ENCODE measurements at regions not wholly inside any gene's neighbourhood (a gene's known extent, or its start where the extent isn't known, plus 50 kb on each side); places are given as distances from the start of the nearest gene placed in this dataset.
"Not testable (repeated sequence)": the region's sequence is repeated elsewhere in the genome, so short reads cannot be mapped to it uniquely, and the experiment has no call there.

DNA sequence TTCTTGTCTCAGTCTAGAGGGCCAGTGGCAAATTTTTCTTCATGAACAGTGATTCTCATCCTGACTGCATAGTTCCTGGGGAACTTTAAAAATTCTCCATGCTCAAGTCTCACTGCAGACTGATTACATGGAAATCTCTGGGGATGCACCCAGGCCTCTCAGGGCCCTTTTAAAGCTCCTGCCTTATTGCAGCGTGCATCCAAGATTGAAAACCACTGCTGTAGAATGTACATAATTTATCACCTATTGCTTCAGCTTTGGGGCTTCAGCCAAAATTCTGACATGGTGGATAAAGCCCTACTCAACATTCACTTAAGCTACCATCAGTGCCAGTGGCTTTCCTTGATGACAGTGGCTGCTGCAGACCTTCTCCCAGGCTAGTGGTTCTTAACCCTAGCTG, 143.8 kb downstream of the BTBD3 start:
- intact Hi-C loops (cut with DNase I, micrococcal nuclease), result no loop called here
- DNase-seq (no peak), ATAC-seq (no peak)

DNA sequence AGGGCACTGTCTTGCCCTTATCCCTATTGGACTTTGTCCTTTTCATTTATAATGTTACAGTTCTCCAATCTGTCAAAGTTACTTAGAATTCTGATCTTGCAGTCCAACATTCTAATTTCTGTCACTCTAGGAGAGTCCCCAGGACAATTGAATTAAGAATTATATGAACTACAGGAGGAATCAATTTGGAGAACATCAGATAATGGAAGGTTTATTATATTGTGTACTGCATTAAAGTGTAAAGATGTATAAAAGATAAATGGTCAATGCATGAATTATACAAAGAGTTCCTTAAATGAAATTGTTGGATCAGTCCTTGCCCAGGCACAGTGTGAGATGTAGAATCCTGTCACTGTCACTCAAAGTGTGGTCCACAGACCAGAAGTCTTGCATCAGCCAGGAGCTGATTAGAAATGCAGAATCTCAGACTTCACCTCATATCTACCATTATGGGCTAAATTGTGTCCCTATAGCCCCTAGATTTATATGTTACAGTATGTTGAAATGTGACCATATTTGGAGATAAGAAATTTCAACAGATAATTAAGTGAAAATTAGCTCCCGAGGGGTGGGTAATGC, 145.5 kb downstream of the BTBD3 start:
- DNase-seq (no peak), ATAC-seq (no peak)
- intact Hi-C loops (cut with DNase I, micrococcal nuclease), result no loop called here

DNA sequence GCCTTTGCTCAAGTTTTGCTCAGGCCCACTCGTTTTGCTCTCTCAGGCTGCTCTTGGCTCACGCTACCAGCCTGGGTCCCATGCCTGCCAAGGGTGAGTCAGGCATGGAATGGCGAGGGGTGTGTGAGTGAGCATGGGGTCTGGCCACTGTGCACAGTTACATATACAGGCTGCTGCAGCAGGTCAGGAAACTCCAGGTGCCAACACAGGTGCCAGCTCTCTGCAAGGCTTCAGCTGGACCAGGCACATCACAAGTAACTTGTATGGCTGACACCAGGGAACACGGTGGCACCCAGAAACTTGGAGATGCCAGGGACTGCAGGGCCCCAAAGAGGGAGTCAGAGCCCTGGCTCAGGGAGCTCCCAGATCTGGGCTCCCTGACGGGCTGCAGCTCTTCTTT, 146.8 kb downstream of the BTBD3 start:
- no peak for ATAC-seq
- intact Hi-C loops (cut with DNase I, micrococcal nuclease), result no loop called here
- no peak for DNase-seq

DNA sequence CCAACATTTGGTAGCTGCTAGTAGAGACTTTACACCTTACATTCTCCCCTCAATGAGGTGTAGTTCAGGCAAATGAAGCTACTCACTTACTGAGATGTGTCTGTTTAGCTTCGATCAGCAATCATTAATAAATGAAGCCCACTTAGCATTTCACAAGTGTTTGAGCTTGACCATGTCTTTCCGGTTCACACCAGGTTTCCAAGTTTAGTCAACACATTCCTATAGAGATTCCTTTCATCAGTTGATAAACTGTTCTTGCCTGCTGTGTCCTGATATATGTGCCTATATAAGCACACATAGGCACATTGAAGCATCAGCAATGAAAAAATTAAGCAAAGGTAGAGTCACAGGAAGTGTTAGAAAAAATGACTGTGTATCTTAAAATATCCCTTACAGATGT, 150.0 kb downstream of the BTBD3 start:
- DNase-seq, result no peak
- intact Hi-C loops (cut with DNase I, micrococcal nuclease), result no loop called here
- ATAC-seq, result no peak

DNA sequence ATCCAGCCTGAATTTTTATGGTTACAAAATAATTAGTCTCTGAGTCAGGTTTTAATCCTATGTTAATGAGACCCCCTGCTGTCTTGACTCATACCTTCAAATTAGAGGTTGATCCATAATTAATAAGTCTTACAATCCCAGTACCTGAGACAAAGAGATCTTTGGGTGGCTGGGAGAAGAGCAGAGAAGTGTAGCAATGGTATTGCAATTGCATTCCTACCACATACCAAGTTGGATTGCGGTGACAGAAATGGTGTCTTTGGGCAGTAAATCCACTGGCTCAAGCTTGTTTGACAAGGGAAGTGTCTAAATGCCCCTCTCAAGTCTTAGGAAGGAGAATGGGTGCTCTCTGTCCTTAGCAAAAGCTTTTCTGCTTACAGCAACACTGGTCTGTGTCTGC, 150.4 kb downstream of the BTBD3 start:
- intact Hi-C loops (cut with DNase I, micrococcal nuclease), result no loop called here
- DNase-seq, result no peak
- ATAC-seq, result no peak

DNA sequence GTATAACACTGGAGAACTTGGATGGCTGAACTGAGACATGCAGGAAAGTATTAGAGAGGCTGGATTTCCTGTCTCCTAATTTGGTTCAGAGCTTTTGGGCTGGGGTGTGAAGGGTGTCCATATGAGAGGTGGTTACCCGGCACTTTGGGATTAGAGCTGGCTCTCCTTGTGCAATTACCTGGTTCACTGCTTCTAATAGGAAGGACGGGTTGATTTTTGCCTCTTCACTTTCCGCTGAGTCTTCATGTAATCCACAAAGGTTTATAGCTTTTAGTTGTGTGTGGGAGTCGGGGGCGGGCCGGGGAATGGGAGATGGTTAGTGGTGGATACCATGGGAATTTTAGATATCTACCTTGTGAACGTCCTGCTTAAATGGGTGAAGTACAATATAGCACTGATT, 151.5 kb downstream of the BTBD3 start:
- intact Hi-C loops (cut with DNase I, micrococcal nuclease), result no loop called here
- no peak for ATAC-seq

DNA sequence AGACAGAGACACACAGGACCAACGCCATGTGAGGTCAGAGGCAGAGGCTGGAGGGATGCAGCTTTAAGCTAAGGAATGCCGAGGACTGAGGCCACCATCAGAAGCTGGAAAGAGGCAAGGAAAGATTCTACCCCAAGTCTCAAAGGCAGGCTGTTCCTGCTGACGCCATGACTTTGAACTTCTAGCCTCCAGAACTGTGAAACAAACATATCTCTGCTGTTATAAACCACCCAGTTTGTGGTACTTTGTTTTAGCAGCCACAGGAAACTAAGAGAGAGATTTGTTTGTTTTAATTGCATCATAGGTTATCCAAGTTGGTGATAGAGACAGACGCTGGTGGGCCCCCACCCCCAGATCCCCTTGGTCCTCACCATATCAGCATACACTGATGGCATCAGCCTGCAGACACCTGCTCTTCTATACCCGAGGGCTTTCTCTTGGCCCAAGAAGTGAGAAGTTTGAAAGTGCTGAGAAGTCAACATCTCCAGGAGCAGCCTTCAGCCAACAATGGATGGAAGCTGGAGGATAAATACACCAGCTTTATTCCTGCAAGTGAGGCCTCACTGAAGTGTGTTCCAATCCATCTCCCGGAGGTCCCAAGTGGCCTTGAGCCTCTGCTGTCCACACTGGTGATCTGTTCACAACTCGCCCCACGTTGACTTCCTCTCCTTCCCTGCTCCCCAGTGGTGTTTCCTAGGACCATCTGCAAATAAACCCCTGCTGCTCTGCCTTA, 154.7 kb downstream of the BTBD3 start:
- ATAC-seq, result no peak
- no peak for DNase-seq
- intact Hi-C loops (cut with DNase I, micrococcal nuclease), result no loop called here

More for the DNA sequence above, 151.5 kb downstream of the BTBD3 start:
- no peak for DNase-seq

DNA sequence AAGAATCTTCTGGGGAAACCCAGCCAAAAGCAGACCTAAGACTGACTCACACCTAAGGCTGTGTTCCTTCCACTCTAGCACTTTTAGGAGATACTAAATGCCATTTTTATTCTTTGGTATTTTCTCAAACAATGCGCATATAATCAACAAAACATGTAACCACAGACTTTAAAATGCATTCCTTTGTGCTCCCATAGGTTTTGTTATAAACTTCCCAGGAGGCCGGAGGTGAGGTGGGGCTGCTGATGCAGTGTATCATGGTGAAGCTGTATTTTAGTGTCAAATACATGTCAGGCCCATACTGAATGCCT, 155.2 kb downstream of the BTBD3 start:
- intact Hi-C loops (cut with DNase I, micrococcal nuclease), result no loop called here
- no peak for ATAC-seq

DNA sequence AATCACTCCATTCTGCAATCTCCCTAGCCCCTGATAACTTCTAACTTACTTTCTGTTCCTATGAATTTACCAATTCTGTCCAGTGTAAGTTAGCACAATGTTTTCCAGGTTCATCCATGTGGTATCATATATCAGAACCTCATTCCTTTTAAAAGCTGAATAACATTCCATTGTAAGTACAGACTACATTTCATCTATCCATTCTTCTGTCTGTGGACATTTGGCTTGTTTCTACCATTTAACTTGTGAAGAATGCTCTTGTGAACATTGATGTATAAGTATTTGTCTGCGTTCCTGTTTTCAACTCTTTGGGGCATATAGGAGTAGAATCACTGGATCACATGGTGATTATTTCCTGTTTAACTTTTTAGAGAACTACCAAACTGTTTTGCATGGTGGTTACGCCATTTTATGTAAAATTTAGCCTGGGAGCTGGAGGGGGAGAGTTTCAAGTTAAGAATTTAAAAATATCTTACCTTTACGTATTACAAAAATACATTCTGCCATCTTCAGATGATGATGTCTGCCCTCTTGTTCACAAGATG, 156.5 kb downstream of the BTBD3 start:
- ATAC-seq (no peak), DNase-seq (no peak)
- intact Hi-C loops (cut with DNase I, micrococcal nuclease), result no loop called here

More for the DNA sequence above, 155.2 kb downstream of the BTBD3 start:
- DNase-seq, result no peak

DNA sequence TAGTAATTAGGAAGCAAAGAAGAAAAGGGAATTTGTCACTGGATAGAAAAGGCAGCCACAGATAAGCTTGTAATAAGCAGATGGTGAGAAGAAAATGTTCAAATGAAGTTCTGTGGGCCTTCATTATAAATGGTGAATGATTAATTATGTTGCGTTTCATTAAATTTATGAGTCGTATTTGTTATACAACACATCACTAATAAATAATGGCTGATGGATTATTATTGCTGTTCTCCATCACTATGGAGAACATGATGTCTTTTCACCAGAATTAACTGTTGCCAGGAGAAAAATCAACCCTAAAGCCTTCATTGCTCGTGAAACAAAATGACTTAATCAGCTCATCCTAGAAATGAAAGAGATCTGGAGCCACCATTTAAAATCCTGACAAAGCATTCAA, 158.5 kb downstream of the BTBD3 start:
- DNase-seq (no peak), ATAC-seq (no peak)
- intact Hi-C loops (cut with DNase I, micrococcal nuclease), result no loop called here

DNA sequence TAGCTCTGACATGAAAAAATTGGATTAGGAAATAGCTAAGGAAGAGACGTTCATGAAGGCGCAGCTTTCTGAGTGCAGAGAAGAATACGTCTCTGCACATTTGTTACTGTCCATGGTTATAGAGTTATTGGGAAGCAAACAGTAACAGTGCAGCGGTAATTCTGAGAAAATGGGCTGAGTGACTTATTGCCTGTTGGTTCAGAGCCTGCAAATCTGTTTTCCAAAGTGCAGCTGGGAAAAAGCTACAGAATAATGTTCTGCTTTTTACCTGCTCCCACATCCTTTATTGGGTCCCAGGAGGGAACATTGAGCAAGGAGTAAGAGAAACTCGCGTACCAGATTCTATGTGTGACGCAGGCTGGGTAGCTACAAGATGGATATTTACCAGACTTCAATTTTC, 160.2 kb downstream of the BTBD3 start:
- intact Hi-C loops (cut with DNase I, micrococcal nuclease), result no loop called here
- no peak for ATAC-seq
- DNase-seq, result no peak

DNA sequence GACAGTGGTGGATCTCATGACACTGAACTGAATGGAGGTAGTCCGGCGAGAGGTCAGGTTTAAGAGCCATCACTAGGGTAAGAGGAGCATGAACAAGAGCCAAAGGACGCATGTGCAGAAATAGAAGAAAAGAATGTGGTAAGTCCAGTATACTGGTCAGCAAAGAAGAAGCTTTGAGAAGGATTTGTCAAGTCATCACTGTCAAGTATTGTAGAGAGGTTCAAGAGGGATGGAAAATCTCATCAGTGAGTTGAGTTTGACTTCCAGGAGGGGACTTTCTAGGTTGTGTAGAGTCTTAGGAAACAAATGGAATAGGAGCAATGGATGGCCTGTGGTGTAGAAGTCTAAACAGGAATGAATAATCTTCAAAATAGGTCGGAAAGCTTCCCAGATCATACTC, 161.8 kb downstream of the BTBD3 start:
- no peak for ATAC-seq
- intact Hi-C loops (cut with DNase I, micrococcal nuclease), result no loop called here
- DNase-seq, result no peak

DNA sequence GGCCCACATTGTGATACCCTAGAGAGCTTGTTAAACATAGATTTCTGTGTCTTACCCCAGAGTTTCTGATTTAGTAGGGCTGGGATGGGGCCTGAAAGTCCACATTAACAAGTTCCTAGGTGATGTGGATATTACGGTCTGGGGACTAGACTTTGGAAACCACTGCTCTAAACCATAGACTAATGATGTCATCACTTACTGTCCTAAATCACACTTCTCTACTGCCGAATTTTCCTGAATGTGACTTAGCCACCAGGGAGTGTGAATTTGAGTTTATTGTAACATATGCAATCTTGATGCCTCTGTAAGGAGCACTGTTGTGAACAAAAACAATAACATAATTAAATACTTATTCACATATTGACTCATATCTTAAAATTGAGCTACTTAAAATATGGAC, 165.6 kb downstream of the BTBD3 start:
- ATAC-seq (no peak), DNase-seq (no peak)
- intact Hi-C loops (cut with DNase I, micrococcal nuclease), result no loop called here

DNA sequence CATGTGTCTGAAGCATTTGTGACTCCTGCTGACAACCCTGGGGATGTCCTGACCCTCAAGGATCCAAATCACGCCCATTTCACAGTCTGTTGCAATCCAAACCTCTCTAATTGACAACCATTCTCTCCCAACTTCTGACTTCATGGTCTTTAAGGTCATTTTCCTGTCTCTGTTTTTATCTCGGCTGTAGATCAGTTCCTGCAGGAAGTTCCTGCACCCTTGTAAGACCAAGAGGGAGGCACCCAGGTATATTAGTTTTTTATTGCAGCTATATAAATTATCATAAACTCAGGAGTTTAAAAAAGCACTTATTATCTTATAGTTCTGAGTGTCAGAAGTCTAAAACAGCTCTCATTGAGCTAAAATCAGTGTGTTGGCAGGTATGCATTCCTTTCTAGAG, 166.8 kb downstream of the BTBD3 start:
- intact Hi-C loops (cut with DNase I, micrococcal nuclease), result no loop called here
- DNase-seq, result no peak

DNA sequence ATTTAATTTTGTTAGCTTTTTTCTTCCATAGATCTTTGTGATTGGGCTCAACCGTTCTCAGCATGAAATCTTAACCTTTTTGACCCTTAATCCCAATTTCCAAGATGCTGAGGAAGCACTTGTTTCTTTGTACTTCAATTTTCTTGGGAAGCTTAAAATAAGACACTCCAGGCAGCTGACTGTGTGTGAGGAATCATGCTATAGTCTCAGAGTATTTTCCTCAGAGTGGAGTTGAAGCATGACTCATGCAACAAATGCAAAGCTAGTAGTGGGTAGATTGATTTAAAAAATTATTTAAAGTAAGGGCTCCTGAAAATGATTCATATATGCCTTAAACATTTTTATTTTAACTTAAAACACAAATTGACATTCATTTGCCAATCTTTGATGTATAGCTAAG, 168.7 kb downstream of the BTBD3 start:
- intact Hi-C loops (cut with DNase I, micrococcal nuclease), result no loop called here
- ATAC-seq (no peak), DNase-seq (no peak)

More for the DNA sequence above, 166.8 kb downstream of the BTBD3 start:
- ATAC-seq, result peak; percentile 98

DNA sequence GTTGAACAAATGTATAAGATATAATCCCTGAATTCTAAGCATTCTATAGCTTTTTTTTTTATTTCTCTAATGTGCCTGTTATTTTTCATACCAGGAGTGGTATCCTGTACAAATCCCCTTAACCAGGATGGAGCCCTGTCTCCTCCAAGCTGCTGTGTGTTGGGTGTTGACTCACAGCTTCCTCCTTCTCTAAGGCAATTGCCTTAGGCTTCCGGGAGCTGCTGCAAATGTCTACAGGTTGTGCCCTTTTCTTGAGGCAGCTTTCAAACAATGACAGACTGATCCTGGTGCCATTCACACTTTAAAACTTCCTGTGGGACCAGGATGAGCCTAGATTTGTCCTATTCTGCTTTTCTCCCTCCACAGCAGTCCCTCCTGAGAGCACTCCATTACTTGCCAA, 173.2 kb downstream of the BTBD3 start:
- intact Hi-C loops (cut with DNase I, micrococcal nuclease), result no loop called here
- DNase-seq (peak in 1 of 2 donors; percentile 10), ATAC-seq (peak; percentile 93)

DNA sequence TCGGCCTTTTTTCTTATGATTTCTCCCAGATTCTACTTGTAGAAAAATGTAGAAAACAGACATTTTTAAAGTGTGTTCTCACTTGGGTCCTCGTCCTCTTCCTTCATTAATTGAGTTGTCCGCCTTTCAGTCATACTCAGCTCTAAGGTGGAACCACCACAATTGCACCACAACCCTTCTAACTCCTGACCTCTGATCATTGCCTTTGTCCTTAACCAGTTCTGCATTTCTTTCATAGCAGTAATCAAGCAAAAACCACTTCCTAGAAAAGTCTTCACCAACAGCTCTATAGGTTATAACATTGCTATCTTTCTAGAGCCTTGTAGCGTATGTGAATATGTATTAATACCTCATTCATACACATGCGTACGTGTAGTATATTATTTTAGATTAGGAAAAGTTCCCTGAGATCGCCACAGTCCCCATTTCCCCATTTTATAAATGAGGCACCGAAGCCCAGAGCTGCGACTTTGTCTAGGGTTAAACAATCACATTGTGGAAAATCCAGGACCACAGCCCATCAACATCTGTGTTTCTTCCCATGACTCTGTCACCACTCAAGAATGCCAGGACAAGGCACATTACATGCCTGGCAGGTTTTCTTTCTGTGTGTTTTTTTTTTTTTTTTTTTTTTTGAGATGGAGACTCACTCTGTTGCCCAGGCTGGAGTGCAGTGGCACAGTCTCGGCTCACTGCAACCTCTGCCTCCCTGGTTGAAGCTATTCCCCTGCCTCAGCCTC, 175.5 kb downstream of the BTBD3 start:
- intact Hi-C loops (cut with DNase I, micrococcal nuclease), result no loop called here
- ATAC-seq, result no peak
- no peak for DNase-seq

DNA sequence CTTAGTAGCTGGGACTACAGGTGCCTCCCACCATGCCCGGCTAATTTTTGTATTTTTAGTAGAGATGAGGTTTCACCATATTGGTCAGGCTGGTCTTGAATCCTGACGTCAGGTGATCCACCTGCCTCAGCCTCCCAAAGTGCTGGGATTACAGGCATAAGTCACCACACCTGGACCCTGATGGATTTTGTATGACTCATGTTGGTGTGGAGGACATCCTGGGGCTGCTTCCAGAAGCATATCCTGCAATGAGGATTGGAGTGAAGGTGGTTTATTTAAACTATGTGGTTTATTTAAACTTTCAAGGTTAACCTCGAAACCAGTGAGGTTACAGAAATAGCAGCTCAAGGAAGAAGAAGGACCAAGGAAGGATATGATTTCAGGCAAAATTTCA, 176.1 kb downstream of the BTBD3 start:
- DNase-seq; ATAC-seq; intact Hi-C loops (cut with DNase I, micrococcal nuclease): not testable (repeated sequence)

DNA sequence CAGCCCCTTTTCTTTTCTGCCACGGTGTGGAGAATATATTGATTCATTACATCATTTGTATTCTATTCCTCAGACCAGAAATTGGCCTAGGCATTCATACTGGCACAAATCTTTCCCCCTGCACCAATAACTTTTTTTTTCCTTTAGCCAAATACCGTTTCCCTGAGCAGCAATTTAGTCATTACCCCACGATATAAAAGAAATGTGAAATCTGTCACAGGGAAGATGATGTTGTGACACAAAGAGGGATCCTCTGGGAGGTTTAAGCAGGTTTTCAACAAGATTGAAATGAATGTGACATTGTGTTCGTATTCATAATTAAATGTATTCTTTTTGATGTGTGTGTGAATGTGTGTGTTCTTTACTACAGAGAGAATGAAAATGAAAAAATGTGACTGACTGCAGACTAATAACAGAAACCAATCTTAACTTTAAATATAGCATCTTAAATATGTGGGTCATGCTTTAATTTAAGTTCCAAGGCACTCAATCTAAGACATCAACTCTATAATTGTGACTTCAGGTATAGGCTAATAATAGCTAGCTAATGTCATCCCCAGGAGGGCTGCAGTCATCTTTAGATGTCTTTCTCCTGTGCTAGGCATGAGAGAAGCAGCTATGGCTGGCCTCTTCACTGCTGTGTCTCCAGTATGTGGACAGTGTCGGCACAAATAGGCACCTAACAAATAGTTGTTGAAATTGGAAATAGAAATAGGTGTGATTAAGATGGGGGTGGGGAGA, 177.7 kb downstream of the BTBD3 start:
- DNase-seq (no peak), ATAC-seq (no peak)
- intact Hi-C loops (cut with DNase I, micrococcal nuclease), result no loop called here

DNA sequence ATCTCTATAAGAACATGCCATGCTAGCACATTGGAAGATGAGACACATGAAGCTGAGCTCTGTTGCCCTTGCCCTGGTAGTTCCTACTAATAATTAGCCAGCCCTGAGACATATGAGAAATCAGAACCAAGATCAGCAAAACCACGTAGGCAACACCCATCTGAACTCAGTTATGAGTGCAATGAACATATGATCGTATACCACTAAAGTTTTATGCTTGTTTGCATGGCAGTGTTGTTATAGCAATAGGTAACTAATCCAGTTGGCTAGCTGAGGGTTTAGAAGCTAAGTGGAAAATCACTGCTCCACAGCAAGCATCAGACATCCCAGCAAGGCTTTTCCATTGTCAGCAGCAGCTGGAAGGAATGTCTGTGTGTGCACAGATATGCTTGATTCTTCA, 180.7 kb downstream of the BTBD3 start:
- ATAC-seq, result peak; percentile 98
- peak in 1 of 2 donors; percentile 34 for DNase-seq
- intact Hi-C loops (cut with DNase I, micrococcal nuclease), result no loop called here

Measured in left colon (tissue), 2 donors.